ENCODE measurements at regions not wholly inside any gene's neighbourhood (a gene's known extent, or its start where the extent isn't known, plus 50 kb on each side); places are given as distances from the start of the nearest gene placed in this dataset.

- DNase-seq (ENCODE audit: low read depth, low spot score), result no peak
These were observed 93.8 kb upstream of the GRIK3 start for GRCh38 chr1:37128091-37128490.

GRCh38 chr1:37130221-37130948 lies 96.1 kb upstream of the GRIK3 start:
- no peak for DNase-seq (ENCODE audit: low read depth, low spot score)

GRCh38 chr1:37131281-37131680 lies 97.0 kb upstream of the GRIK3 start:
- DNase-seq (ENCODE audit: low read depth, low spot score), result no peak

- DNase-seq (ENCODE audit: low read depth, low spot score), result no peak
These were observed 99.2 kb upstream of the GRIK3 start for GRCh38 chr1:37133276-37134145.

- no peak for DNase-seq (ENCODE audit: low read depth, low spot score)
These were observed 100.3 kb upstream of the GRIK3 start for GRCh38 chr1:37134599-37134998.

- no peak for DNase-seq (ENCODE audit: low read depth, low spot score)
These were observed 100.7 kb upstream of the GRIK3 start for GRCh38 chr1:37135032-37135431.

- DNase-seq (ENCODE audit: low read depth, low spot score), result no peak
These were observed 102.7 kb upstream of the GRIK3 start for GRCh38 chr1:37137014-37137413.

GRCh38 chr1:37137601-37138000 lies 103.3 kb upstream of the GRIK3 start:
- no peak for DNase-seq (ENCODE audit: low read depth, low spot score)

GRCh38 chr1:37143800-37144199 lies 109.5 kb upstream of the GRIK3 start:
- no peak for DNase-seq (ENCODE audit: low read depth, low spot score)

- no peak for DNase-seq (ENCODE audit: low read depth, low spot score)
These were observed 111.8 kb upstream of the GRIK3 start for GRCh38 chr1:37146071-37146470.

- DNase-seq (ENCODE audit: low read depth, low spot score), result no peak
These were observed 113.1 kb upstream of the GRIK3 start for GRCh38 chr1:37147392-37147831.

- DNase-seq (ENCODE audit: low read depth, low spot score), result no peak
These were observed 113.6 kb upstream of the GRIK3 start for GRCh38 chr1:37147906-37148305.

GRCh38 chr1:37148663-37149062 lies 114.3 kb upstream of the GRIK3 start:
- no peak for DNase-seq (ENCODE audit: low read depth, low spot score)

- DNase-seq (ENCODE audit: low read depth, low spot score), result no peak
These were observed 115.0 kb upstream of the GRIK3 start for GRCh38 chr1:37149296-37149695.

- no peak for DNase-seq (ENCODE audit: low read depth, low spot score)
These were observed 116.7 kb upstream of the GRIK3 start for GRCh38 chr1:37150986-37151385.

GRCh38 chr1:37151789-37152188 lies 117.5 kb upstream of the GRIK3 start:
- no peak for DNase-seq (ENCODE audit: low read depth, low spot score)

- no peak for DNase-seq (ENCODE audit: low read depth, low spot score)
These were observed 118.2 kb upstream of the GRIK3 start for GRCh38 chr1:37152491-37152890.

- no peak for DNase-seq (ENCODE audit: low read depth, low spot score)
These were observed 119.1 kb upstream of the GRIK3 start for GRCh38 chr1:37153116-37154100.

GRCh38 chr1:37156646-37157045 lies 122.3 kb upstream of the GRIK3 start:
- DNase-seq (ENCODE audit: low read depth, low spot score), result no peak

GRCh38 chr1:37157634-37158033 lies 123.3 kb upstream of the GRIK3 start:
- no peak for DNase-seq (ENCODE audit: low read depth, low spot score)

- no peak for DNase-seq (ENCODE audit: low read depth, low spot score)
These were observed 123.9 kb upstream of the GRIK3 start for GRCh38 chr1:37158113-37158749.
